ENCODE measurements at regions not wholly inside any gene's neighbourhood (a gene's known extent, or its start where the extent isn't known, plus 50 kb on each side); places are given as distances from the start of the nearest gene placed in this dataset.

- peak; percentile 80 for DNase-seq (ENCODE audit: low read depth)
- no peak for TF ChIP-seq CTCF (IDR thresholded peaks at IDR 0.05; ENCODE audit: insufficient read depth, low read depth, low read length, missing control alignments)
- no peak overlapping the region for H3K4me3 ChIP-seq (ENCODE audit: low read length)
Observed at GRCh38 chr4:30429813-30430761, 290.1 kb upstream of the PCDH7 start.

GRCh38 chr4:30434656-30435055 lies 285.5 kb upstream of the PCDH7 start:
- DNase-seq (ENCODE audit: low read depth) = no peak
- TF ChIP-seq CTCF (IDR thresholded peaks at IDR 0.05; ENCODE audit: insufficient read depth, low read depth, low read length, missing control alignments) = no peak
- no peak overlapping the region for H3K4me3 ChIP-seq (ENCODE audit: low read length)

DNA sequence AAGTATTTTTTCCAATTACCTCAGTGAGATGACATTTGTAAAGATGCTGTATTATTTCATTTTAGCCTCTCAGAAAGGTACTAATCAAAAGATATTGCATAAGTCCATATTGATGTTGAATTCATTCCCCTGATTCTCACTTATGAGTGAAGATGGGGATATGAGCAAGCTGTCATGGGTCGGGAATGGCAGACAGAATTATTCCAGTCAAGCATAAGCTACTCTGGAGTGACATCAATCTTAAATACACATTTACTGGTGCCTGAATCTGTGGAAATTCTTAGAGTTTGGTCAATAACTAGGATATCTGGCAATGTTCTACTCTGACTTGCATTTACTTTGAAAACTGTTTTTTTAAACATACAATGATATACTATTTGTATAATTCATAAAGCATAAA lies 283.8 kb upstream of the PCDH7 start:
- DNase-seq (ENCODE audit: low read depth) = no peak
- no peak overlapping the region for H3K4me3 ChIP-seq (ENCODE audit: low read length)
- no peak for TF ChIP-seq CTCF (IDR thresholded peaks at IDR 0.05; ENCODE audit: insufficient read depth, low read depth, low read length, missing control alignments)

DNA sequence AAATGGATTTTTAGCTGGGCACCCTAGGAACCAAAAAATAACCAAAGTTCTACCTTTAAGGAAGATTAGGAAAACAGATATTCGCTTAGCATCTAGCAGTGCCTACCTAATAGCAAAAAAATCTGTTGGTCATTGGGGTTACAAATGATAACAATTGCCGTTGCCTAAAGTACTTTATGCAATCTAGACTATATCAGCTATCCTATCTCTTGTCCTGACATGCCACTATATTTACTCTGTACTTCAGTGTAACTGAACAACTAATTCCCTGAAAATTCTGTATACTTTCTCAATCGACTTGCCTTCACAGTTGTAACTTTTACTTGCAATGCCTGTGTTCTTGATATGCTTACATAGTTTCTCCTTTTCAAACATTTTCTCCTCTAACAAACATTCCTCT lies 282.9 kb upstream of the PCDH7 start:
- H3K4me3 ChIP-seq (ENCODE audit: low read length) = no peak overlapping the region
- no peak for TF ChIP-seq CTCF (IDR thresholded peaks at IDR 0.05; ENCODE audit: insufficient read depth, low read depth, low read length, missing control alignments)
- DNase-seq (ENCODE audit: low read depth) = peak; percentile 66

DNA sequence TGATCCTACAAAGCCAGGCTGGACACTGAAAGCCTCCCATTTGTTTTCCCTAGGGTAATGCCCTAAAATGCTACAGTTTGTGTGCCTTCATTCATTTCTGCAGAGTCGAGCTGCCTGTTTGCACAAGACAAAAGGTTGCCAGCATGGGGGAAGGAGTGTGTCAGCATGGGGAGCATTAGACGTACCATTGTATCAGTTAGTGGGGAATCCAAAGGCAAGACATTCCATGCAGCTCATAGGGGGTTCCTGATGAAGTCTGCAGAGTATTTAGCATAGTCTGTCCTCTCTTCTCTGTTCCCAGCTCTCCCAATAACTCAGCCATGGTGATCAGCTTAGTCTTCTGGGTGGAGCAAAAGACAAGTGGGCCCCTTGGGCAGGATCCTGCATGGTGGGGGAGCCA lies 276.9 kb upstream of the PCDH7 start:
- DNase-seq (ENCODE audit: low read depth) = no peak
- no peak for TF ChIP-seq CTCF (IDR thresholded peaks at IDR 0.05; ENCODE audit: insufficient read depth, low read depth, low read length, missing control alignments)
- H3K4me3 ChIP-seq (ENCODE audit: low read length) = no peak overlapping the region

DNA sequence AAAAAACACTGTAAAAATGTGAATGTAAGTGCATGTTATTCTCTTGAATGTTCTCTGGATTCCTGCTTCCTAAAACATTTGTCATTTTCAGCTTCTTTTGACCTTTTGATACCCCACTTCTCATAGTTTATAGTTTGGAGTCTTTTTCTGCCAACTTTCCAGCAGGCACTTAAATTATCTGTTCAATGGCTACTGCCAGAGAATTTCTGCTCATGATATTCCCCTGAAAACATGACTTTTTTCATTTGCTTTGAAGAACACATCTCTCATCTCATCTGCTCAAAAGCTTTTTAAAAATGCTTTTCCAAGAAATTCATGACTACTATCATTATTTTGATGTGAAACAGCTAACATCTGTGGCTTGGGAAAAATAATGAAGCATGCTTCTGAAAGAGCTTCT lies 269.7 kb upstream of the PCDH7 start:
- no peak for DNase-seq (ENCODE audit: low read depth)
- TF ChIP-seq CTCF (IDR thresholded peaks at IDR 0.05; ENCODE audit: insufficient read depth, low read depth, low read length, missing control alignments) = no peak
- H3K4me3 ChIP-seq (ENCODE audit: low read length) = no peak overlapping the region

GRCh38 chr4:30454504-30454903 lies 265.7 kb upstream of the PCDH7 start:
- H3K4me3 ChIP-seq (ENCODE audit: low read length) = no peak overlapping the region
- no peak for TF ChIP-seq CTCF (IDR thresholded peaks at IDR 0.05; ENCODE audit: insufficient read depth, low read depth, low read length, missing control alignments)
- DNase-seq (ENCODE audit: low read depth) = peak; percentile 2

All from epithelial cell of esophagus (primary cell).